ENCODE measurements at regions not wholly inside any gene's neighbourhood (a gene's known extent, or its start where the extent isn't known, plus 50 kb on each side); places are given as distances from the start of the nearest gene placed in this dataset.
"Not testable (repeated sequence)": the region's sequence is repeated elsewhere in the genome, so short reads cannot be mapped to it uniquely, and the experiment has no call there.

DNA sequence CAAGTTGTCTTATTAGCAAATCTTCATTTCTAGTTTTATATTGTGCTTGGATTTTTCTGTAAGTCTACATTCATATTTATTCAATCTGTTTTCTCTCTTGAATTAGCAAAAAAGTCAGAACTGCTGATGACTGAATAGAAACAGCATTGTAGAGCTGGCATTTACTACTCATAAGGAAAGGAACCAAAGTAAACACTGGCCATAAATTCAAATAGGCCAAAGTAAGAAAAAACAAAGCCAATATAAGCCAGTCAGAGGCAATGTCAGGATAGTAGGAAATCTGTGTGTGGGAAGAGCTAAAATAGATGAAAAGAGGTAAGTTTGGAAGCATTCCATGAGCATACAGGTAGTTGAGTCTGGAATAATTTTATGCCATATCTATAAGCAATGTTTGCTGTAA lies 307.2 kb upstream of the SLITRK3 start:
- Mint-ChIP-seq H3K27me3 (ENCODE audit: low read depth) (no peaks in the 10 kb centered on the region), H3K4me1 (ENCODE audit: low read depth) (no peaks in the 10 kb centered on the region), H3K27ac (no peak overlapping the region), H3K4me3 (ENCODE audit: low read depth) (no peak overlapping the region), H3K9me3 (peaks cover 23% of the 10 kb centered on the region), H3K36me3 (ENCODE audit: low read depth) (no peaks in the 10 kb centered on the region)
- intact Hi-C loops (cut with micrococcal nuclease) = no loop called here
- DNase-seq (ENCODE audit: low spot score) = no peak

DNA sequence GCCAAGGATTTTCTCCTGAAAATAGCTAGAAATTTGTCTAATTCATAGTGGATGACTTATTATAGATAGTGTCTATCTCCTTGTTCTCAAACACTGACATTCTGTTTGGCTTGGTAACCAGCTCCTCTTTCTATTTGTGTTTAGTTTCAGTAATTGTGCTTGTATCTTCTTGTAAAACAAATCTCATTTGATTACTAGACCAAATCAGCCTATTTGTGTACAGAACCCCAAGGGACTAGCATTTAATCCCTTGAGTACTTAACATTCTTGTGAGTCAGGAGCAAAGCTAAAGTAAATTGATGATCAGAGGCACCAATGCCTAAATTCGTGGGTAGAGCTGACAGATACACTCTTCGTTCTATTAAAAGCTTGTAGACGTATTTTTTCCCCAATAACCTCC lies 306.5 kb upstream of the SLITRK3 start:
- no peak overlapping the region for H3K4me3 Mint-ChIP-seq (ENCODE audit: low read depth)
- intact Hi-C loops (cut with micrococcal nuclease) = no loop called here
- H3K36me3 Mint-ChIP-seq (ENCODE audit: low read depth) = no peaks in the 10 kb centered on the region
- DNase-seq (ENCODE audit: low spot score) = no peak
- H3K27me3 Mint-ChIP-seq (ENCODE audit: low read depth) = no peaks in the 10 kb centered on the region
- H3K4me1 Mint-ChIP-seq (ENCODE audit: low read depth) = no peaks in the 10 kb centered on the region
- H3K27ac Mint-ChIP-seq = no peak overlapping the region
- peaks cover 26% of the 10 kb centered on the region for H3K9me3 Mint-ChIP-seq

DNA sequence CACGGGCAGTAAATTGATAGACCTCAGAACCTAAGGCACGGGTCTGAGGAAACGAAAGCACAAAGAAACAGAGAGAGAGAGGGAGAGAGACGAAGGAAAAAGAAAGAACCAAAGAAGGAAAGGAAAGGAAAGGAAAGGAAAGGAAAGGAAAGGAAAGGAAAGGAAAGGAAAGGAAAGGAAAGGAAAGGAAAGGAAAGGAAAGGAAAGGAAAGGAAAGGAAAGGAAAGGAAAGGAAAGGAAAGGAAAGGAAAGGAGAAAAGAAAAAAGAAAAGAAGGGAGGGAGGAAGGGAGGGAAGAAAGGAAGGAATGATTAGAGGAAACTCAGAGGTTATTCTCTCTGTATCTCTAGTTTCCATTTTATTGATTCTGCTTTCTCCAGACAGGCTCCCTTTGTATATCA lies 302.6 kb upstream of the SLITRK3 start:
- H3K4me1 Mint-ChIP-seq (ENCODE audit: low read depth); H3K36me3 Mint-ChIP-seq (ENCODE audit: low read depth); H3K4me3 Mint-ChIP-seq (ENCODE audit: low read depth); intact Hi-C loops (cut with micrococcal nuclease); H3K27me3 Mint-ChIP-seq (ENCODE audit: low read depth); DNase-seq (ENCODE audit: low spot score); H3K27ac Mint-ChIP-seq: not testable (repeated sequence)
- H3K9me3 Mint-ChIP-seq = peaks cover 11% of the 10 kb centered on the region

DNA sequence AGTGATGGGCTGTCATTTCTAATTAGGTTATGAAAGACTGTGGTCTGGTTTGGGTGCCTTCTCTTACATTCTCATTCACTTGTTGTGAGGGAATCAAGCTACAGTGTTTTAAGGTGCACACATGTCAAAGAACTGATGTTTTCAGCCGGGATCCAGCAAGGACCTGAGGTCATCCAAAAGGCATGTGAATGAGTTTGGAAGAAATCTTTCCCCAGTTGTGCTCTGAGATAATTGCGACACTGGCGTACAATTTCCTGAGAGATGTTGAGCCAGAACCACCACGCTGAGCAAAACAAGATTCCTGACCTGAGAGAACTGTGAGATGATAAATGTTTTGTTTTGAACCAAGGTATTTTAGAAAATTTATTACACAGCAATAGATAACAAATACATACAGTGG lies 295.3 kb upstream of the SLITRK3 start:
- Mint-ChIP-seq H3K27ac (no peak overlapping the region), H3K4me1 (ENCODE audit: low read depth) (no peaks in the 10 kb centered on the region), H3K4me3 (ENCODE audit: low read depth) (no peak overlapping the region), H3K27me3 (ENCODE audit: low read depth) (no peaks in the 10 kb centered on the region), H3K9me3 (peaks cover 4% of the 10 kb centered on the region), H3K36me3 (ENCODE audit: low read depth) (no peaks in the 10 kb centered on the region)
- intact Hi-C loops (cut with micrococcal nuclease) = no loop called here
- DNase-seq (ENCODE audit: low spot score) = no peak

DNA sequence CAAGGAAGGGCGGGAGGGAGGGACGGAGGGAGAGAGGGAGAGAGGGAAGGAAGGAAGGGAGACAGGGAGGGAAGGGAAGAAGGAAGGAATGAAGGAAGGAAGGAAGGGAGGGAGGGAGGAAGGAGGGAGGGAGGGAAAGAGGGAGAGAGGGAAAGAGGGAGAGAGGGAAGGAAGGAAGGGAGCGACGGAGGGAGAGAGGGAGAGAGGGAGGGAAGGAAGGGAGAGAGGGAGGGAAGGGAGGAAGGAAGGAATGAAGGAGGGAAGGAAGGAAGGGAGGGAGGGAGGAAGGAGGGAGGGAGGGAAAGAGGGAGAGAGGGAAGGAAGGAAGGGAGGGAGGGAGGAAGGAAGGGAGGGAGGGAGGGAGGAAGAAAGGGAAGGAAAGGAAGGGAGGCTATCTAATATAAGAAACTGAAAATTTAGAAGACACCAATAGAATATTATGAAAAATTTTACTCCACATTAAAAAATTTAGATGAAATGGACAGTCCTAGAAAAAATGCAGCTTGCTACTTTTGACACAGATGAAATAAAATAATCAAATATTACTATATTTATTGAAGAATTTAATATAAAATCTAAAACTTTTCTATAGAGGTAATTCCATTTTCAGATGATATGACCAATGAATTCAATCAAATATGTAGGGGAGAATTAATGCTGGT lies 280.3 kb upstream of the SLITRK3 start:
- no peaks in the 10 kb centered on the region for H3K4me1 Mint-ChIP-seq (ENCODE audit: low read depth)
- no peak for DNase-seq (ENCODE audit: low spot score)
- H3K27ac Mint-ChIP-seq = no peak overlapping the region
- no peaks in the 10 kb centered on the region for H3K36me3 Mint-ChIP-seq (ENCODE audit: low read depth)
- H3K27me3 Mint-ChIP-seq (ENCODE audit: low read depth) = no peaks in the 10 kb centered on the region
- peaks cover 5% of the 10 kb centered on the region for H3K9me3 Mint-ChIP-seq
- intact Hi-C loops (cut with micrococcal nuclease) = no loop called here
- H3K4me3 Mint-ChIP-seq (ENCODE audit: low read depth) = no peak overlapping the region

DNA sequence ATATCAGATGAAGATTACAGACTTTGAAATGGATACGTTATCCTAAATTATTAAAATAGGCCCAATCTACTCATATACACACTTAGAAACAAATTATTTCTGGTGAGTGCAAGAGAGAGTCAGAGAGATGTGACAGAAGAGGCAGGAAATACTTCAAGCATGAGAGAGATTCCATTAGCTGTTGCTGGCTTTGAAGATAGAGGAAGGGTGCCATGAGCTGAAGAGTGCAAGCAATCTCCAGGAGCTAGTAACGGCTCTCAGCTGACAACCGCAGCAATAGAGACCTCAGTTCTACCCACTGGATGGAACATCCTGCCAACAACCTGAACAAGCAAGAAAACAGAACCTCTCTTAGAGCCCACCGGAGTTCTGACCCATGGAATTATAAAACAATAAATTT lies 270.7 kb upstream of the SLITRK3 start:
- peaks cover 25% of the 10 kb centered on the region for H3K9me3 Mint-ChIP-seq
- H3K4me3 Mint-ChIP-seq (ENCODE audit: low read depth) = no peak overlapping the region
- no peak for DNase-seq (ENCODE audit: low spot score)
- H3K27ac Mint-ChIP-seq = no peak overlapping the region
- H3K36me3 Mint-ChIP-seq (ENCODE audit: low read depth) = no peaks in the 10 kb centered on the region
- H3K4me1 Mint-ChIP-seq (ENCODE audit: low read depth) = no peaks in the 10 kb centered on the region
- intact Hi-C loops (cut with micrococcal nuclease) = no loop called here
- H3K27me3 Mint-ChIP-seq (ENCODE audit: low read depth) = no peaks in the 10 kb centered on the region

DNA sequence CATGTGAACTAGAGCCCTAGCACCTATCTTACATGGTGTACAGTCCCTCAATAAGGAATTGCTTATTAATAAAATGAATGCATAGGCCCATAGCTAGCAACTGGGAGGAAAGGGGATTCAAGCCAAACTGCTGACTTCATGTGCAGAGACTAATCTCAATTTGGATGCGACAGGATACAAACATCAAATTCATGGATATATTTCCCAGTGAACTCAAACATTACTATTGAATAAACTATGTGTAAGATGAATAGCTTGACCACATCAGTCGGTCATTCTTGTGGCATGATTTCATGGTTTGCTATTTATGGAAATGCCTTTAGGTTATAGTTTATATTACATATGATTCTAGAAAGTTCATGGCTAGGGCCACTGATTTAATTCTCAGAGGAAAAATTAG lies 268.6 kb upstream of the SLITRK3 start:
- Mint-ChIP-seq H3K36me3 (ENCODE audit: low read depth) (no peaks in the 10 kb centered on the region), H3K9me3 (peaks cover 18% of the 10 kb centered on the region), H3K4me1 (ENCODE audit: low read depth) (no peaks in the 10 kb centered on the region), H3K27ac (no peak overlapping the region), H3K4me3 (ENCODE audit: low read depth) (no peak overlapping the region), H3K27me3 (ENCODE audit: low read depth) (no peaks in the 10 kb centered on the region)
- intact Hi-C loops (cut with micrococcal nuclease) = no loop called here
- DNase-seq (ENCODE audit: low spot score) = no peak

DNA sequence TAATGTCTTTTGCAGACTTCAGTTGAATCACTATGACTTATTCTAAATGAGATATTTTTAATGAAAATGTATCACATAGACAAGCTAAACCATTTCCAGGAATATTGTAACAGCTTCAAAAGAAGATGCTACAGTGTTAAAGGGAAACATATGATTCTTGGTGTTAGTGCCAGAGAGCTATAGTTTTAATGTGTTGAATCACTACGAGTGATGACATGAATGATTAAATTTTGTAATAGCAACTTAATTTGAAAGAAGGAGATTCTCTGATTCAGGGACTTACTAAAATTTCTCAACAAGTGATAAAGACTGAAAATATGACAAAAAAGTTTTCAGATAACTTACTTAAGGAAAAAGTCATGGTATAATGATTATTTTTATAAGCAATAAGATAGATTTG lies 267.3 kb upstream of the SLITRK3 start:
- Mint-ChIP-seq H3K4me3 (ENCODE audit: low read depth) (no peak overlapping the region), H3K36me3 (ENCODE audit: low read depth) (no peaks in the 10 kb centered on the region), H3K27ac (no peak overlapping the region), H3K4me1 (ENCODE audit: low read depth) (no peaks in the 10 kb centered on the region), H3K9me3 (peaks cover 11% of the 10 kb centered on the region), H3K27me3 (ENCODE audit: low read depth) (no peaks in the 10 kb centered on the region)
- no peak for DNase-seq (ENCODE audit: low spot score)
- intact Hi-C loops (cut with micrococcal nuclease) = no loop called here

DNA sequence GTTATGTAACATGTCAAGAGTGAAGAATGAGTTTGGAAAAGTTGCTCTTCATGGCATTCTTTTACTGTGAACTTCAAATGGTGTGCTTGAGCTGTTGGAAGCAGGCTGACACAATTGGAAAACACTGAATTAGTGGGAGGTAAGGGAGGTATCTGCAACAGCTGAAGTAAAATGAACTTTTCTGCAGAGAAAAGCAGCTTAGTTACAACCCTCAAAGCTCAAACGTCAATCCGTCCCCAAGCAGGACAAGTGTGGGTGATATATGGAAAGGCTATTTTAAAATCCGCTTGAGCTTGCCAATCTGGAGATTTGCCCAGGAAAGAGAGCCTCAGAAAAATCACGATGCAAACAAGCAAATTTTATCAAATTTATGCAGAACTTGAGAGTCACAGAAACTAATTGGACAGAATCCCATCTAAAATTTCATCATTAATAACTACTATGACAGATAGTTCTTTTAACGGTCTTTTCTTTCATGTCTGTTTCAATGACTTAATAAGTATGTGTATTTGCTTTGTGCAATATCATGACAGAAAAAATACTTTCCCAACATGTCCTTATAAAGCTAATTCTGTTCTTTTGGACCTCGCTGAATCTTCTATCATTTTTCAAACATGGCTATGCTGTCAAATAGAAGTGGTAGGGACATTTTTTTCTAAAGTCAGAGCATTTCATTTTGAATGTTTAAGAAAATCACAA lies 266.6 kb upstream of the SLITRK3 start:
- H3K27me3 Mint-ChIP-seq (ENCODE audit: low read depth) = no peaks in the 10 kb centered on the region
- DNase-seq (ENCODE audit: low spot score) = no peak
- H3K27ac Mint-ChIP-seq = no peak overlapping the region
- no peaks in the 10 kb centered on the region for H3K36me3 Mint-ChIP-seq (ENCODE audit: low read depth)
- no peak overlapping the region for H3K4me3 Mint-ChIP-seq (ENCODE audit: low read depth)
- intact Hi-C loops (cut with micrococcal nuclease) = no loop called here
- no peaks in the 10 kb centered on the region for H3K4me1 Mint-ChIP-seq (ENCODE audit: low read depth)
- H3K9me3 Mint-ChIP-seq = peaks cover 7% of the 10 kb centered on the region

DNA sequence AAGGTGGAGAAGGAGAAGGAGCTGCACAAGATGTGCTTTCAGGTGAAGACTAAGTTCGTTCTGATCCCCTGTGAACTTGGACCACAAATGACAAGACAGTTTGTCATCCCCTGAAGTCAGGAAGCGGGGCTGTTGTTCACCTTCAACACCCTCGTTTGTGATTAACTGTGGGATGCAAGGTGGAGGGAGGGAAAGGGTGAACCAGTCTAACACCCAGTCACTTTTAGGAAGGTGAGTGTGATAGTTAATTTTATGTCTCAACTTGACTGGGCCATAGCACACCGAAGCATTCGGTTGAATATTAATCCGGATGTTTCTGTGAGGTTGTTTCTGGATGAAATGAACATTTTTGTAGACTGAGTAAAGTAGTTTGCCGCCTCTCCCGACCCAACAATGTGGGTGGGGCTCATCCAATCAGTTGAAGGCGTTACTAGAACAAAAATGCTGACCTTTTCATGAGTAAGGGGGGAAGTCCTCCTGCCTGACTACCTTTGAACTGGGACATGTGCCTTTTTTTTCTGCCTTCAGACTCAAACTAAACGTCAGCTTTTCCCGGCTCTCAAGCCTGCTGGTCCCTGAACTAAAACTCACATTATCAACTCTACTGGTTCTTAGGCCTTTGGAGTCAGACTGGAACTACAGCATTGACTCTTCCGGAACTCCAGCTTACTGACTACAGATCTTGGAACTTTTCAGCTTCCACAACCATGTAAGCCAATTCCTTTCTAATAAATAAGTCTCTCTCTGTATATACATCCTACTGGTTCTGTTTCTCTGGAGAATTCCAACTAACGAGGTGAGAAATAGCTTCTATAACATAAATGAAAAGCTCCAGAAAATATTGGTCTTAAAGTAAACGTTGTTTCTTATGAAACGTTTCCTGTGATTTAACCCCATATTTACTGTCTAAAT lies 264.0 kb upstream of the SLITRK3 start:
- Mint-ChIP-seq H3K9me3 (peaks cover 10% of the 10 kb centered on the region), H3K27me3 (ENCODE audit: low read depth) (no peaks in the 10 kb centered on the region), H3K36me3 (ENCODE audit: low read depth) (no peaks in the 10 kb centered on the region), H3K4me1 (ENCODE audit: low read depth) (no peaks in the 10 kb centered on the region), H3K4me3 (ENCODE audit: low read depth) (no peak overlapping the region), H3K27ac (no peak overlapping the region)
- intact Hi-C loops (cut with micrococcal nuclease) = no loop called here
- no peak for DNase-seq (ENCODE audit: low spot score)

DNA sequence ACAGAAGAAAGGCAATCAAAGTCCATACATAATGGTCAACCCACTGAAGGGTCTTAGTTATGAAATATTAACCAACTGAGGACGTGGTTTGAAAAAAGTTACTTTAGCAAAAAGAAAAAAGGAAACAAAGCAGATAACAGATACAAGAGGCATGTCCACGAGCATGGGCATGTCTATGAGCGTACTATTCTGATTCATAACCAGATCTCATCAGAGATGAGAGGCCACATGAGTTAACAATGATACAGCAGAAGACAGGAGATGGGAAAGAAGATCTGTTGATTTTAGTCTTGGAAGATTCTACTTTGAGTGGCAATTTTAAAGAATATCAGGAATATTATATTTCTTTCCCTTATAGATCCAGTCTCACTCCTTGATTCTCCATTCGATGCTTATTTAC lies 262.9 kb upstream of the SLITRK3 start:
- DNase-seq (ENCODE audit: low spot score) = no peak
- Mint-ChIP-seq H3K27ac (no peak overlapping the region), H3K36me3 (ENCODE audit: low read depth) (no peaks in the 10 kb centered on the region), H3K4me1 (ENCODE audit: low read depth) (no peaks in the 10 kb centered on the region), H3K9me3 (peaks cover 13% of the 10 kb centered on the region), H3K4me3 (ENCODE audit: low read depth) (no peak overlapping the region), H3K27me3 (ENCODE audit: low read depth) (no peaks in the 10 kb centered on the region)
- intact Hi-C loops (cut with micrococcal nuclease) = no loop called here

DNA sequence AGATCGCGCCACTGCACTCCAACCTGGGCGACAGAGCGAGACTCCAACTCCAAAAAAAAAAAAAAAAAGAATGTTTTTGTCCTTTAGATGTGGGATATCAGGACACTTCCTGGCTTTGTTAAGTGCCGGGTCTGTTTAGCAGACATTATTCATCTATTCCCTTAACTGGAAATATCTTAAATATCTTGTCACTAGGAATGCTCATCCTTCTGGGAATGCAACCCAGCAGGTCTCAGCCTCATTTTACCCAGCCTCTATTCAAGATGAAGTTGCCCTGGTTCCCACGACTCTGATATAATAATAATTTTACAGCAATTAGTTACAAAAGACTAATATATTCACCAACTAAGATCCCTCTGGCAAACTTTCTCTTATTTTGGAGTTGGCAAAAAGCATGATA lies 260.9 kb upstream of the SLITRK3 start:
- H3K36me3 Mint-ChIP-seq (ENCODE audit: low read depth) = no peaks in the 10 kb centered on the region
- H3K27ac Mint-ChIP-seq = no peak overlapping the region
- no peak for DNase-seq (ENCODE audit: low spot score)
- no peak overlapping the region for H3K4me3 Mint-ChIP-seq (ENCODE audit: low read depth)
- intact Hi-C loops (cut with micrococcal nuclease) = no loop called here
- peaks cover 28% of the 10 kb centered on the region for H3K9me3 Mint-ChIP-seq
- H3K27me3 Mint-ChIP-seq (ENCODE audit: low read depth) = no peaks in the 10 kb centered on the region
- H3K4me1 Mint-ChIP-seq (ENCODE audit: low read depth) = no peaks in the 10 kb centered on the region

DNA sequence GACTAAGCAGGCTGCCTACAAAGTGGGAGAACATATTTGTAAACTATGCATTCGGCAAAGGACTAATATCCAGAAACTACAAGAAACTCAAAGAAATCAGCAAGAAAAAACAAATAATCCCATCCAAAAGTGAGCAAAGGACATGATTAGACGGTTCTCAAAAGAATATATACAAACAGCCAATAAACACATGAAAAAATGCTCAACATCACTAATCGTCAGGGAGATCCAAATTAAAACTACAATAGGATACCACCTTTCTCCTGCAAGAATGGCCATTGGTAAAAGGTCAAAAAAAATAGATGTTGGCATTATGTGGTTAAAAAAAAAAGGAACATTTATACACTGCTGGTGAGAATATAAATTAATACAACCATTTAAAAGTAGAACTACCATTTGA lies 259.6 kb upstream of the SLITRK3 start:
- no peak for DNase-seq (ENCODE audit: low spot score)
- Mint-ChIP-seq H3K36me3 (ENCODE audit: low read depth) (no peaks in the 10 kb centered on the region), H3K9me3 (peaks cover 33% of the 10 kb centered on the region), H3K4me3 (ENCODE audit: low read depth) (no peak overlapping the region), H3K27ac (no peak overlapping the region), H3K4me1 (ENCODE audit: low read depth) (no peaks in the 10 kb centered on the region), H3K27me3 (ENCODE audit: low read depth) (no peaks in the 10 kb centered on the region)
- intact Hi-C loops (cut with micrococcal nuclease) = no loop called here

Measured in activated T-helper 2 cell treated with anti-CD3 and anti-CD28 coated beads, Interferon-gamma antibody, Interleukin-2, Interleukin-4, amounts not matched to agents 10 μg/mL and 5 μg/mL and 100 μg/mL, durations not matched to agents 14 hours and 24 hours and 36 hours (primary cell).